Activated CD8-positive, alpha-beta memory T cell treated with anti-CD3 and anti-CD28 coated beads, Interleukin-2, amount 10 ng/mL, durations not matched to agents 7 days and 5 days (primary cell): ENCODE measurements at regions not wholly inside any gene's neighbourhood (a gene's known extent, or its start where the extent isn't known, plus 50 kb on each side); places are given as distances from the start of the nearest gene placed in this dataset.
A peak's percentile ranks its signal among the peaks of the same experiment; 100 is the strongest.
"Not testable (repeated sequence)": the region's sequence is repeated elsewhere in the genome, so short reads cannot be mapped to it uniquely, and the experiment has no call there.

Experiments
- ATAC-seq: fragments of 150-1000 bp; cut with Tn5 transposase; one replicate; pipeline ENCODE4 v1.10.0; 2021; ENCODE audit warnings: moderate library complexity
- CTCF ChIA-PET: fragments of 350-600 bp; sonication (Branson Sonifier 250); formaldehyde crosslinking; loops from one replicate; lab custom pipeline; 2021; ENCODE audit warnings: antibody characterized with exemption; lab: Charles Lee
- DNase-seq: peaks from one replicate; pipeline ENCODE4 v3.0.0-alpha.2; 2020
- H3K27ac Mint-ChIP-seq: one replicate; pipeline ENCODE4 v1.8.0; 2021; ENCODE audit warnings: mild to moderate bottlenecking, mixed read lengths
- H3K27me3 Mint-ChIP-seq: one replicate; pipeline ENCODE4 v1.8.0; 2021; ENCODE audit warnings: mixed read lengths
- H3K36me3 Mint-ChIP-seq: one replicate; pipeline ENCODE4 v1.8.0; 2021; ENCODE audit warnings: mild to moderate bottlenecking, mixed read lengths
- H3K4me1 Mint-ChIP-seq: one replicate; pipeline ENCODE4 v1.8.0; 2021; ENCODE audit warnings: mixed read lengths
- H3K4me3 Mint-ChIP-seq: one replicate; pipeline ENCODE4 v1.8.0; 2021; ENCODE audit warnings: mild to moderate bottlenecking, moderate library complexity, mixed read lengths
- H3K9me3 Mint-ChIP-seq: one replicate; pipeline ENCODE4 v1.8.0; 2022; ENCODE audit warnings: low read depth, mixed read lengths

- H3K4me1 Mint-ChIP-seq = peaks cover 48% of the 10 kb centered on the region
- no peaks in the 10 kb centered on the region for H3K36me3 Mint-ChIP-seq
- ATAC-seq (peak; percentile 84), DNase-seq (peak; percentile 74)
- peaks cover 20% of the 10 kb centered on the region for H3K27me3 Mint-ChIP-seq
- peak overlapping the region; percentile 87 for H3K27ac Mint-ChIP-seq
- H3K9me3 Mint-ChIP-seq = no peaks in the 10 kb centered on the region
- no peak overlapping the region for H3K4me3 Mint-ChIP-seq
- CTCF ChIA-PET = interaction anchor here (0.7 to 2.1 kb wide), 5 partner anchors 9 to 43 kb away, joined by 3 to 9 read pairs (median 4); no protein-coding TSS in a partner anchor
Observed at GRCh38 chr6:33895296-33895695, 91.5 kb upstream of the MLN start.

GRCh38 chr6:33894438-33894837 is 90.6 kb upstream of the MLN start:
- H3K4me1 Mint-ChIP-seq = peaks cover 48% of the 10 kb centered on the region
- no peak overlapping the region for H3K4me3 Mint-ChIP-seq
- H3K27me3 Mint-ChIP-seq = peaks cover 24% of the 10 kb centered on the region
- no peak overlapping the region for H3K27ac Mint-ChIP-seq
- DNase-seq (no peak), ATAC-seq (no peak)
- CTCF ChIA-PET = interaction anchor here (0.5 to 2.1 kb wide), 5 partner anchors 10 to 38 kb away, joined by 3 to 9 read pairs (median 4); no protein-coding TSS in a partner anchor
- no peaks in the 10 kb centered on the region for H3K9me3 Mint-ChIP-seq
- no peaks in the 10 kb centered on the region for H3K36me3 Mint-ChIP-seq

GRCh38 chr6:33892581-33893346 is 89.0 kb upstream of the MLN start:
- Mint-ChIP-seq H3K4me3 (no peak overlapping the region), H3K4me1 (peaks cover 43% of the 10 kb centered on the region), H3K27me3 (peaks cover 27% of the 10 kb centered on the region), H3K27ac (no peak overlapping the region), H3K36me3 (no peaks in the 10 kb centered on the region), H3K9me3 (no peaks in the 10 kb centered on the region)
- DNase-seq = no peak
- ATAC-seq = no peak
- CTCF ChIA-PET = interaction anchor here (1.5 kb wide), 1 partner anchor 32 kb away, joined by 3 read pairs; no protein-coding TSS in a partner anchor

GRCh38 chr6:33888664-33889200 is 84.9 kb upstream of the MLN start:
- DNase-seq (no peak), ATAC-seq (no peak)
- CTCF ChIA-PET = interaction anchor here (1.0 kb wide), 1 partner anchor 14 kb away, joined by 4 read pairs; no protein-coding TSS in a partner anchor
- Mint-ChIP-seq H3K4me1 (peaks cover 17% of the 10 kb centered on the region), H3K4me3 (no peak overlapping the region), H3K27me3 (peaks cover 39% of the 10 kb centered on the region), H3K27ac (no peak overlapping the region), H3K36me3 (peaks cover 3% of the 10 kb centered on the region), H3K9me3 (no peaks in the 10 kb centered on the region)

GRCh38 chr6:33888183-33888582 is 84.4 kb upstream of the MLN start:
- Mint-ChIP-seq H3K4me3 (no peak overlapping the region), H3K9me3 (no peaks in the 10 kb centered on the region), H3K4me1 (peaks cover 15% of the 10 kb centered on the region), H3K36me3 (peaks cover 3% of the 10 kb centered on the region), H3K27ac (no peak overlapping the region), H3K27me3 (peaks cover 43% of the 10 kb centered on the region)
- ATAC-seq (no peak), DNase-seq (no peak)
- CTCF ChIA-PET = no interaction called here

GRCh38 chr6:33886673-33887144 is 82.9 kb upstream of the MLN start:
- no peak overlapping the region for H3K4me3 Mint-ChIP-seq
- H3K9me3 Mint-ChIP-seq = no peaks in the 10 kb centered on the region
- CTCF ChIA-PET = interaction anchor here (1.2 kb wide), 1 partner anchor 26 kb away, joined by 5 read pairs; no protein-coding TSS in a partner anchor
- DNase-seq (peak; percentile 61), ATAC-seq (peak; percentile 69)
- H3K36me3 Mint-ChIP-seq = peaks cover 3% of the 10 kb centered on the region
- peak overlapping the region; percentile 67 for H3K27ac Mint-ChIP-seq
- H3K4me1 Mint-ChIP-seq = peaks cover 15% of the 10 kb centered on the region
- peaks cover 39% of the 10 kb centered on the region for H3K27me3 Mint-ChIP-seq

- CTCF ChIA-PET = interaction anchor here (1.2 to 1.9 kb wide), 2 partner anchors 19 to 25 kb away, joined by 3 to 4 read pairs; no protein-coding TSS in a partner anchor
- Mint-ChIP-seq H3K27me3 (peaks cover 36% of the 10 kb centered on the region), H3K4me1 (peaks cover 15% of the 10 kb centered on the region), H3K27ac (no peak overlapping the region), H3K9me3 (no peaks in the 10 kb centered on the region), H3K4me3 (no peak overlapping the region), H3K36me3 (peaks cover 3% of the 10 kb centered on the region)
- no peak for DNase-seq
- ATAC-seq = no peak
Observed at GRCh38 chr6:33885132-33886057, 81.6 kb upstream of the MLN start.

- not testable (repeated sequence) for H3K4me3 Mint-ChIP-seq, DNase-seq, ATAC-seq, H3K9me3 Mint-ChIP-seq, H3K36me3 Mint-ChIP-seq, H3K27ac Mint-ChIP-seq
- H3K27me3 Mint-ChIP-seq = peaks cover 30% of the 10 kb centered on the region
- peaks cover 15% of the 10 kb centered on the region for H3K4me1 Mint-ChIP-seq
- CTCF ChIA-PET = interaction anchor here (0.9 kb wide), 1 partner anchor 14 kb away, joined by 3 read pairs; no protein-coding TSS in a partner anchor
Observed at GRCh38 chr6:33883621-33884020, 79.8 kb upstream of the MLN start.

- ATAC-seq (no peak), DNase-seq (no peak)
- Mint-ChIP-seq H3K27ac (no peak overlapping the region), H3K4me3 (no peak overlapping the region), H3K27me3 (peaks cover 28% of the 10 kb centered on the region), H3K4me1 (peaks cover 9% of the 10 kb centered on the region), H3K9me3 (no peaks in the 10 kb centered on the region), H3K36me3 (peaks cover 3% of the 10 kb centered on the region)
- CTCF ChIA-PET = no interaction called here
Observed at GRCh38 chr6:33882154-33882553, 78.4 kb upstream of the MLN start.

- no peak for ATAC-seq
- H3K9me3 Mint-ChIP-seq = no peaks in the 10 kb centered on the region
- H3K36me3 Mint-ChIP-seq = no peaks in the 10 kb centered on the region
- DNase-seq = no peak
- CTCF ChIA-PET = interaction anchor here (1.0 to 1.2 kb wide), 2 partner anchors 15 to 109 kb away, joined by 3 read pairs; no protein-coding TSS in a partner anchor
- peaks cover 28% of the 10 kb centered on the region for H3K27me3 Mint-ChIP-seq
- H3K4me3 Mint-ChIP-seq = no peak overlapping the region
- H3K27ac Mint-ChIP-seq = no peak overlapping the region
- no peaks in the 10 kb centered on the region for H3K4me1 Mint-ChIP-seq
Observed at GRCh38 chr6:33880766-33881165, 77.0 kb upstream of the MLN start.

- H3K4me1 Mint-ChIP-seq = no peaks in the 10 kb centered on the region
- ATAC-seq (no peak), DNase-seq (no peak)
- peaks cover 28% of the 10 kb centered on the region for H3K27me3 Mint-ChIP-seq
- no peak overlapping the region for H3K27ac Mint-ChIP-seq
- H3K36me3 Mint-ChIP-seq = no peaks in the 10 kb centered on the region
- H3K4me3 Mint-ChIP-seq = no peak overlapping the region
- no peaks in the 10 kb centered on the region for H3K9me3 Mint-ChIP-seq
- CTCF ChIA-PET = interaction anchor here (1.0 to 1.2 kb wide), 2 partner anchors 16 to 109 kb away, joined by 3 read pairs; no protein-coding TSS in a partner anchor
Observed at GRCh38 chr6:33880104-33880678, 76.4 kb upstream of the MLN start.

- DNase-seq (no peak), ATAC-seq (no peak)
- CTCF ChIA-PET = interaction anchor here (1.4 to 1.6 kb wide), 2 partner anchors 18 to 22 kb away, joined by 4 read pairs; no protein-coding TSS in a partner anchor
- Mint-ChIP-seq H3K36me3 (no peaks in the 10 kb centered on the region), H3K4me1 (peaks cover 4% of the 10 kb centered on the region), H3K27ac (peak overlapping the region; percentile 21), H3K9me3 (no peaks in the 10 kb centered on the region), H3K4me3 (no peak overlapping the region), H3K27me3 (peaks cover 21% of the 10 kb centered on the region)
Observed at GRCh38 chr6:33878562-33878961, 74.8 kb upstream of the MLN start.
